HG03103 (cell line): ENCODE measurements at regions not wholly inside any gene's neighbourhood (a gene's known extent, or its start where the extent isn't known, plus 50 kb on each side); places are given as distances from the start of the nearest gene placed in this dataset.
"Not testable (repeated sequence)": the region's sequence is repeated elsewhere in the genome, so short reads cannot be mapped to it uniquely, and the experiment has no call there.

Source experiments
- ATAC-seq: cut with Tn5 transposase; IDR thresholded peaks from one replicate; pipeline ENCODE4 v1.9.1; 2021; ENCODE audit warnings: low read depth; ENCODE audit not compliant: unreplicated experiment

DNA sequence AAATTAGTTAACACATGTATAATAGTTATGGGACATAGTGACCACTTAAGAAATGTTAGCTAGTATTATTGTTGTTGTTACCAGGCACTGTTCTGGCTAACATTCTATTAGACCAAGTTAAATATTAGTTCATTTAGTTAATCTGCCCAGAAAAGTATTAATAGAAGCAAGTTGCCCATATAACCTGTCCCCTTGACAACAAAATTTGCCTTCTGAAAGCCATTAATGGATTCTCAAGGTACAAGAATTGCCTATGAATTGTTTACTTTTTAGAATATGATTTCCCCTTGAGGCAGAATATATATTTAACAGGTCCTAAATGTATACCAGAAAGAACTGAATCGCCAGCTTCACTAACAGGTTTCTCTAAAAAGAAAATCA lies 167.3 kb upstream of the TMCC3 start:
- ATAC-seq = peak; percentile 14

DNA sequence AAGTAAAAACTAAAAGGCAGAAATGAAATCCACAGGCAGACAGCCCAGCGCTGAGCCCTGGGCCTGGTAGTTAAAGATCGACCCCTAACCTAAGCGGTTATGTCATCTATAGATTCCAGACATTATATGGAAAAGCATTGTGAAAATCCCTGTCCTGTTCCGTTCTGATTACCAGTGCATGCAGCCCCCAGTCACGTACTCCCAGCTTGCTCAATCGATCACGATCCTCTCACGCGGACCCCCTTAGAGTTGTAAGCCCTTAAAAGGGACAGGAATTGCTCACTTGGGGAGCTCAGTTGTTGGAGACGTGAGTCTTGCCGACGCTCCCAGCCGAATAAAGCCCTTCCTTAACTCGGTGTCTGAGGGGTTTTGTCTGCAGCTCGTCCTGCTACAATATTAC lies 166.8 kb upstream of the TMCC3 start:
- ATAC-seq = not testable (repeated sequence)

DNA sequence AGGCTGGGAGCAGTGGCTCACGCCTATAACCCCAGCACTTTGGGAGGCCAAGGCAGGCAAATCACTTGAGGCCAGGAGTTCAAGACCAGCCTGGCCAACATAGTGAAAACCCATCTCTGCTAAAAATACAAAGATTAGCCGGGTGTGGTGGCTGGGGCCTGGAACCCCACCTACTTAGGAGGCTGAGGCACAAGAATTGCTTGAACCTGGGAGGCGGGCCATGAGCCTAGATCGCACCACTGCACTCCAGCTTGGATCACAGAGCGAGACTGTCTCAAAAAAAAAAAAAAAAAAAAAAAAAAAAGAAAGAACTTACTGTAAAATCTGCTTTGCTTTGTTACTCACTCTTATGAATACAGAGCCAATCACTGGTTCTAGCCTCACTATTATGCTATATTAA lies 166.4 kb upstream of the TMCC3 start:
- not testable (repeated sequence) for ATAC-seq

DNA sequence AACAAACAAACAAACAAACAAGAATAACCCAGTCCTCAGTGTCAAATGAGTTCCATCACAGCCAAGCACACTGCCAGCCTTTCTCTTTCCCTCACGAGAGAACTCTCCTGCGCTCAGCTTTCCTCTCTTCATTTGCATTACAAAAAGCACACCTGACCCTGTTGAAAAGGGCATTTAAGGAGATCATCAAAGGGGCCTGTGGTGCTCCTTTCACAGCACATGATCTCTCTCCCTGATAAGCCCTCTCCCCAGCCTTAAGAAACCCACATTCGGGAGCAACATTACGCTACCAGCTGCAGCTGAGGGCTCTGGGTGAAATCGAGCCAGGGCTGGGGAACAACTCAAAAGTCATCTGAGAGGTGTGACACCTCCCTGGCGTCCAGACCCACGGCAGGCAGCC lies 165.6 kb upstream of the TMCC3 start:
- no peak for ATAC-seq

DNA sequence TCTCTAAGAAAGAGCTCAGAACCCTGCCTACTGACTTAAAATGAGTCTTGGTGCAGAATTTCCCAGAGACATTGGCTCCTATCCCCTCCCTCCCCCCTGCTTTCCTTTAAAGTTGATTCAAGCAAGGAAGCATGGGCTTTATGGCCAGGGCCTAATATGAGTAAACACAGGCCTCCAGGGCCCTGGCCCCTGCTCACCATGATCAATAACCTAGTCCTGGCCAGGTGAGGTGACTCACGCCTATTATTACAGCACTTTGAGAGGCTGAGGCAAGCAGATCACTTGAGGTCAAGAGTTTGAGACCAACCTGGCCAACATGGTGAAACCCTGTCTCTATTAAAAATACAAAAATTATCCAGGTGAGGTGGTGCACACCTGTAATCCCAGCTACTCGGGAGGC lies 165.1 kb upstream of the TMCC3 start:
- no peak for ATAC-seq

DNA sequence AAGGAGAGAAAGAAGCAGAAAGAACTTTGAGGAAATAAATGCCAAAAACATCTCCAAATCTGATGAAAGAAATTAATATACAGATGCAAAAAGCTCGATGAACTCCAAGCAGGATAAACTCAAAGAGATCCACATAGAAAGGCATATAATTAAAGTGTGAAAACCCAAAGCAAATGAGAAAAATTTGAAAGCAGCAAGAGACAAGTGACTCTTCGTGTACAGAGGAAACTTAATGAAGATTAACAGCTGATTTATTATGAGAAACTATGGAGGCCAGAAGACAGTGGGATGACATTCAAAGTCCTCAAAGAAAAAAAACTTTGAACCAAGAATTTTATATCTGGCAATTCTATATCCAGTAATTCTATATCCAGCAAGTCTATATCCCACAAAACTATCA lies 163.0 kb upstream of the TMCC3 start:
- ATAC-seq = no peak

DNA sequence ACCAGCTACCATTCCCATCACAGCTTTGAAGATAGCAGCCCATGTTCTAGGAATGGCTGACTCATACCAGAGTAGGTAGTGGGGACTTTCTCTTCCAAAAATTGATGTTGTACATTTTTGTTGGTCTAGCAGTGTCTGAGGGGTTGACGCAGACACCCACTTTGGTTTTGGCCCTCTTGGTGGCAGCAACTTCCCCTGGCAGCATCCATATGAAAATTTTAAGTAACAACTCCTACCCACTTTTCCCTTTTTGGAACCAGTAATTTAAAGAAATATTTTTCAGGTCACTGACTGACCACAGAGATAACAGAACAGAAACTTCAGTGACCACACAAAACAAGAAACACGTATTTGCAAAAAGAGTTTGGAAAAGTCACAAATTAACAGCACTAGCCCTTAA lies 162.0 kb upstream of the TMCC3 start:
- ATAC-seq = no peak

DNA sequence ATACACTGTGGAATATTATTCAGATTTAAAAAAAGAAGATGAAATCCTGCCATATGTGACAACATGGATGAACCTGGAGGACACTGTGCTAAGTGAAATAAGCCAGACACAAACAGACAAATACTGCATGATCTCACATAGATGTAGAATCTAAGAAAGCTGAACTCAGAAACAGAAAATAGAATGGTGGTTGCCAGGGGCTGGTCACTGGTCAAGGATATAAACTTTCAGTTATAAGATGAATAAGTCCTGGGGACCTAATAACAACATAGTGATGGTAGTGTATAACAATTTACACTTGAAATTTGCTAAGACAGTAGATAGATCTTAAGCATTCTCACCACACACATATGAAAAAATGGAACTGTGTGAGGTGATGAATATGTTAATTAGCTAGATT lies 161.3 kb upstream of the TMCC3 start:
- ATAC-seq = no peak

DNA sequence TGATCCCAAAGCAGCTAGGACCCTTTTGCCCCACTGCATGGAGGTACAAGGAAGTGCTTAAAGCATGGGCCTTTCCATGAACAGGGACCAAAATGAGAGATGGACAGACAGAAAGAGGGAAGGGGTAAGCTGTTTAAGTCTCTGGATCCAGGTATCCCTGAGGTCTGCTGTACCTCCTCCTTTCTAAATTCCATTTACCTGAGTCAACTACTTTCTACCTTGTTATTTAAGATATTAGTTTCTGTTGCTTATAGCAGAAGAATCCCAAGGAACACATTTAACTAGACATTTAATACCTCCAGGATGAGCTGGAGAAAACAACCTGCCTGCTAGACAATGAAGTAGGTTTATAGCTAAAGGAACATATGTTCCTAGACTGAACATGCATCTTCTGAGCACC lies 157.6 kb upstream of the TMCC3 start:
- ATAC-seq = no peak

DNA sequence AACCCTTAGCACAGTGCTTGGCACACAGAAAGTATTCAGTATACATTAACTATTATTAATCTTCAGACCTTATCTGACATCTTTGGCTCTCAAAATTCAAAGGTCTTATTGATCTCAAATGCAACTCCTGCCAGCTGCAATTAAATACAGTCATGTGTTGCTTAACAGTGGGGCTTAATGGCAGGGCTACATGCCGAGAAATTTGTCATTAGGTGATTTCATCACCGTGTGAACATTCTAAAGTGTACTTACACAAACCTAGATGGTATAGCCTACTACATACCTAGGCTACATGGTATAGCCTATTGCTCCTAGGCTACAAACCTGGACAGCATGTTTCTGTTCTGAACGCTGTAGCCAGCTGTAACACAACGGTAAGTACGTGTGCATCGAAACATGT lies 156.3 kb upstream of the TMCC3 start:
- ATAC-seq = no peak

DNA sequence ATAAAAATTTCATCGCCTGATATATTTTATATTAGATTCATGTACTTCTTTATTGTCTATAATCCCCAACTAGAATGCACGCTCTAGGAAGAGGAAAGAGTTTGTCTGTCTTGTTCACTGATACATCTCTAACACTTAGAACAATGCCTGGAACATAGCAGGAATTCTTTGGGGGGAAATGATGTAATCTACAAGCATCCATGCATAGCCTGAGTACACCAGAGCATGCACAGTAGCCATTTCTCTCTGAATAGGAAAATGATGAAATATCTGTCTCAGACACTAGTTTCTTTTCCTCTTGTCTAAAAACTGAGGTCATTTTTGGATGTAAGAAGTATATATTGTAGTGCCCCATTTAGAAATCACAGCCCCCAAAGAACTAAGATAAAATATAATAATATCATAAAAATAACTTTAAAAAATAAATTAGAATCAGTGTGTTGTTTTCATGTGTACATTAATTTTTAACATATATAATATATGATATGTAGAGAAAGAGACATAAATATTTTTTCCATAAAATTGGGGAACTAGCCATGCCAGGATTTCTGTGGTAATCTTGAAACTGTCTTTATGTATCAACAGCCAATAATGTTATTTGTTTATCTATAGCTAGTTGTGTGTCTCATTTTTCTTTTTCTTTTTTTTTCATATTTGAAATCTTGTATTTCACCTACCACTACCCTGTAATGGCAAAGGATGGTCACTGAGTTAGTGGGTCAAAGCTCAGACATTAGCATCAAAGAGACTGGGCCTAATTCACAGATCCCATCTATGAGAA lies 155.6 kb upstream of the TMCC3 start:
- no peak for ATAC-seq

DNA sequence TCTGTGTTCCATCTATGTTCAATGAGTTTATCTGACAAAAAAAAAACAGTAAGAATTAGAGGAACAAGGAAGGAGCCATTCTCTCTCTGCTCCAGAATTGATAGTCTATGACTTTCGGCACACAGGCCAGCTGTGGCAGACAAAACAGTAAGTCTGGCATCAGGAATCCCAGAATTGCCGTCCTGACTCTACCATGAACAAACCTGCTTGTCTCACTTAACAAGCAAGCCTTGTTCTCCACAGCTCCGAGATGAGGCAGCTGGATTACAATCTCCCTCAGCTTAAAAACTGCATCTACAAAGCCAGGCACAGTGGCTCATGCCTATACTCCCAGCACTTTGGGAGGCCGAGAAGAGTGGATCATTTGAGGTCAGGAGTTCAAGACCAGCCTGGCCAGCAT lies 153.6 kb upstream of the TMCC3 start:
- ATAC-seq = no peak

DNA sequence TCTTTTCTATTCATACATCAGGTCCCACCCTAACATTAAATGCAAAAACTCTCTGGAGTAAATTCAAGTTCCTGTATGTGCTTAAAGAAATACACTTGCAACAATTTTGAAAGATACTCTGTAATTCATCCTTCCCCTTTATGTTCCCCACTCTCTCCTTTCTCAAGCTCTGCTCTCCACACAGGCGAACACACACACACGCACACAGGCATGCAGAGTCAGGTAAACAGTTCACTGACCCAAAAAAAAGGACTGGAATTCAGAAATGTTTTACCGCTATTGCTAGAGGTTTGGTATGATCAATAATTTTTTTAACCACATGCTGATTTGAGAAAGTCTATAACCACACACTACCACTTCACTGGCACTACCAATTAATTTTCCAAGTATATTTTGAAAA lies 152.4 kb upstream of the TMCC3 start:
- ATAC-seq = no peak

DNA sequence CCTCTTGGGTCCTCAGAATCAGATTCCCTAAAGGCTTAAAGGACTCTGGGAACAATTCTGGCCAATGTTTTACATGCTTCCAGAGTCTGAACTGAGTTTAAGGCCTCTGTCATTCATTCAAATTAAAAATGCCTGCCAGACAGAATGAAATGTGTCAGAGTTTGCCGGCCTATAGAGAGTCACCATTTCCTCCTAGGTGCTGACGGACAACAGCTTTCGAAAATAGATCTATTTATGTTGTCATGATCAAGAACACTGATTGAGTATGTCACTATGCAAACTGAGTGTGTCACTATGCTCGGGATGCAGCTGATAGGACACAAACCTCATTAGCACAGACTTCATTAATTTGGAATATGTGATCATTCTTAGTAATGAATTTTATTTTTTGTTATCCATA lies 151.4 kb upstream of the TMCC3 start:
- no peak for ATAC-seq

DNA sequence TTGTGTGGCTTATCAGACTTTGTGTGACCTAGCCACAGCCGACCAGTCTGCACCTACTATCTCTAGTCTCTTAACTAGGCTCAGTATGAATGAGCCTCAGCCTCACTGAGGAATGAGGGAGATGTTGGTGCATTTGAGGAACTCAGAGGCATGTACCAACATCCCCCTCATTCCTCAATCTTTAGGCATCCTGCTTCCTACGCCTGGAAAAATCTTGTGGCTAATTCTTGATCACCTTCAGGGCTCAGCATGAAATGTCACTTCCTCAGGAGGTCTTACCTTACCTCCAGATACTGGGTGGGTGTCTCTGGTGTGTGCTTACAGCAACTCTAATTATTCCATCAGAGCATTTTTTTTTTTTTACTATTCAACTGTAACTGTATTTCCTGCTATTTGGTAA lies 148.8 kb upstream of the TMCC3 start:
- no peak for ATAC-seq

DNA sequence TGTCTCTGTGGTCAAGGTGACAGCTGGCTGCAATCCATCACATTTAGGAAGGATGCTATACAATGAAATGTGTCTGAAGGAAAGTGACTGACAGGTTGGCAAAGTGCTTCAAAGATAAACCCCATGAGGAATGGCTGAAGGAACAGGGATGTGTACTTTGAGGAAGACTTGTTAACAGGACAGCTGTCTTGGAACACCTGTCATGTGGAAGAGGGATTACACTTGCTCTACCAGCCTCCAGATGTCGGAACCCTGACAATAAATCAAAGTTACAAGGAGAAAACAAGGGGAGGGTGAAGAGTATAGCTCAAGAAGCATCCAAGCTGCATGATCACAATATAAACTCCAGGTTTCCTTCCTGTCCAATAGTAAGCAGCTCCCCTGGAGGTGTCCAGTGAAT lies 147.8 kb upstream of the TMCC3 start:
- no peak for ATAC-seq

DNA sequence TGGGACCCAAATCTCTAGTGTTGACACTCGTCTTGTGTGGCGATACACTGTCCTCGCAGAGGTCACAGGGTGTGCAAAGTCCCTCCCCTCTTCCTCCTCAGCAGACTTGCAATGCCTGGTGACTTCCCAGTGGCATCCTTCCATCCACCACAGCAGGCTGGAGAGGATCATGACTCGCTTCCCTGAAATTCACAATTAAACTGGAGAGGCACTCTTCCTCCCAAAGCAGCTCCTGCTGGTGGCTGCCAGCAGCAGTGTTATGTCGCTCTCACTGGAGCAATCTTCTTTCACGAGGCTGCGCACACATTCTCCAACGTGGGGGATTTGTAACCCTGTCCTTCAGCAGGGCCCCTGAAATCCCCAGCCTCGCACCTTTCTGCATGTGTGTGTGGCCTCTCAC lies 145.2 kb upstream of the TMCC3 start:
- no peak for ATAC-seq

DNA sequence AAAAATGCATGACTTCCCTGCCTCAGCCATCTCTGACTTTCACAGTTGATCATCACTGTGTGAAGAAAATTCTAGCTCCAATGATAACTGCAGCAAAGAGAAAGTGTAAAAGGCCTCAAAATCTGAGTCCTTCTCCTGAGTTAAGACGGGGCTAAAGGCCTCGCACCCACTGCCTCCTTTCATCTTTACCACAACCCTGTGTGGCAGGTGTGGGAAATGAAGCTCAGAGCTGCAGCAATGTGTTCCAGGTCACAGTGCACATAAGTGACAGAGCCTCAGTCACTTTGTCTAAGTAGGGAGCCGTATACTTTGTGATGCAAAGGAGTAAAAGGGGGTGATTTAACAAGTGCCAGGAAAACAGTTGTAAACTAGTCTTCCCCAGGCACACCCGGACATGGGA lies 144.7 kb upstream of the TMCC3 start:
- ATAC-seq = no peak

DNA sequence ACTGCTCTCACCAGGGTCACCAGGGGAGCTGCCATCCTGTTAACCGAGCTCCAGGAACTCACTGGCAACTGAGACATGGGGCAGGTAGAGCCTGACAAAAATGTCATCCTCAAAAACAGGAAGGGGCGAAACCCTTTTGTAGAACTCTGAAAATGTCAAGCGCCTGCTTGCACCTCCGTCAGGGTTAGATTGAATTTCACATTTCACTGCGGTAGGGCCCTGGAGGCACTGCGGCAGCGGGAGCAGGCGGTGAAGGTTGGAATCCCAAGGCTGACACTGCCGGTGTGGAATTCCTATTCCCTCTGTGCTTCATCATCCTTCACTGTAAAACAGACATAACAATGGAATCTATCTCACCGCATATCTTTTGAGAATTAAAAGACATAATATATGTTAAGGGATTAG lies 142.8 kb upstream of the TMCC3 start:
- ATAC-seq = no peak

DNA sequence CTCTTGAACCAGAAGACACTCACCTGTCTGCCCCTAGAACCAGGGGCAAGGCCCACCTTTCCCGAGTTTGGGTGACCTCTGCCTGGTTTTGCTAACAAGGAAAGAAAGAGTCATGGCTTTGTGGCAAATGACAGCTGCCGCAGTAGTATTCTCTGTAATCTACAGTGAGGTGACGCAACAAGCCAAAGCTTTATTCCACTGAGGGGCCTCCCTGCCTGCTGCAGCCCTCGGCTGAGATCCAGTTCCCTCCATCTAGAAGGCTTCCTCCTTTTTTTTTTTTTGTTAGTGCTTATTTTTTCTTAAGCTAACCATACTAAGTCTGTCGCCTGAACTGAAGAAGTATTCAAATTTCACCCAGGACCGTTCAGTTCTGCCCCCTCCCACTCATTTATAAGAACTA lies 142.3 kb upstream of the TMCC3 start:
- no peak for ATAC-seq

DNA sequence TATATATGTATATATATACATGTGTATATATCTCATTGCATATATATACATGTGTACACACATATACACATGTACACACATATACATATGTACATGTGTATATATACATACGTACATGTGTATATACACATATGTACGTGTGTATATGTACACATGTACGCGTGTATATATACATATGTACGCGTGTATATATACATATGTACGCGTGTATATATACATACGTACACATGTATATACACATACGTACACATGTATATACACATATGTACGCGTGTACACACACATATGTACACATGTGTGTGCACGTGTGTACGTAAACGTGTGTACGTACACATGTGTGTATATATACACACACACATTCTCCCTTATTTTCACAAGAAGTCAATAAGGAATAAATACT lies 141.6 kb upstream of the TMCC3 start:
- no peak for ATAC-seq

DNA sequence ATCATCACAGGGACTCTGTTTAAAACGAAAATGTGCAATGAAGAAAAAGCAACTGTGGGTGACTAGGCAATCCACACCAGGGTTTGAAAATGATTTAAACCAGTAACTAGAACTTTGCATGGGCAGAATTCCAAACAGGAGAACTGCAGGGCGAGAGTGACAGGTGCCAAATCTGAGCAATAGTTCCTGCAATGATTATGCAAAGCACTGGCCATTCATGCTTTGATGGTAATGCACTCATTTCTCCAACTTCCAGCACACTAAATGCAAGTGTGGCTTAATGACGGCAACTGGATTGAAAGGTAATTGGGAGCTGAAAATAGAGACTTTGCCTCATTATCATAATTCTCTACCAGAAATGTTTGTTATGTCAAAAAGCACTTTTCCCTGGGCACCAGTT lies 140.5 kb upstream of the TMCC3 start:
- ATAC-seq = no peak

DNA sequence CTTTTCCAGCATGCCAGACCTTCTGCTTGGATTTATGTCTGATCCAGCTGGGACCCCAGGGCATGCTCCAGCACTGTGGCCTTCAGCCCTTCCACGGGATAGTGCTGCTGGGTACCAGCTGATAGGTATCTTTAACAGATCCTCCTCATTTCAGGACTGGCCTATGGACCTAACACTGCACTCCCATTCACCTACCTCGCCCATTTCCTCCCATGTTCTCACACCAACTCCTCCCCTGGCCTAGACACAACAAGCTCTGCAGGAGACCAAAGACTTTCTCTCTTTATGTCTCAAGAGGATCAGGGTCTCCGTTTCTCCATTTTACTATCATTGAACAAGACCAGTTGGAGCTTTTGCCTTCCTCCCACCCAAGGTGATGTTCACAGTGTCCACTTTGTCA lies 140.0 kb upstream of the TMCC3 start:
- no peak for ATAC-seq
